ENCODE measurements at regions not wholly inside any gene's neighbourhood (a gene's known extent, or its start where the extent isn't known, plus 50 kb on each side); places are given as distances from the start of the nearest gene placed in this dataset.
A peak's percentile ranks its signal among the peaks of the same experiment; 100 is the strongest.

DNA sequence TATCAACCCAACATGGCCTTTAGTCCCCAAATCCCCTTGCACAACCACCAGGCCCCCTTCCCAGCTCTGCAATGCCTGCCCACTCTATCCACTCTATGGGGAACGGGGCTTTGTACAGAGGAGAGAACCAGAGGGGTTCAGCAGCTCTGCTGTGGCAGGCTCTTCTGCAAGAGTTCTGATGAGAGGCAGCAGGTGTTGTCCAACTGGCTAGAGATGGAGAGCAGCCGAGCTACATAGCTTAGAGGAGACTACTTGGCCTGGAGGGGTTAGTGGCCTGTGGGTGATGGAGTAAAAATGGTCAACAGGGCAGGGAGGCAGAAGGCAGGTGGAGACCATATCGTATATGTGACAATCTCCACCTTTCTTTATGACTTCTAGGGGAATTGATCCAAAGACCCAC lies 103.0 kb downstream of the QPCT start:
- no peaks in the 10 kb centered on the region for H3K27me3 ChIP-seq
- H3K9me3 ChIP-seq, result no peaks in the 10 kb centered on the region
- H3K4me3 ChIP-seq, result no peak overlapping the region
- H3K9ac ChIP-seq (ENCODE audit: low read depth in 2 of 2, low read length in 2 of 2), result no peak overlapping the region
- TF ChIP-seq, protein P1, sequence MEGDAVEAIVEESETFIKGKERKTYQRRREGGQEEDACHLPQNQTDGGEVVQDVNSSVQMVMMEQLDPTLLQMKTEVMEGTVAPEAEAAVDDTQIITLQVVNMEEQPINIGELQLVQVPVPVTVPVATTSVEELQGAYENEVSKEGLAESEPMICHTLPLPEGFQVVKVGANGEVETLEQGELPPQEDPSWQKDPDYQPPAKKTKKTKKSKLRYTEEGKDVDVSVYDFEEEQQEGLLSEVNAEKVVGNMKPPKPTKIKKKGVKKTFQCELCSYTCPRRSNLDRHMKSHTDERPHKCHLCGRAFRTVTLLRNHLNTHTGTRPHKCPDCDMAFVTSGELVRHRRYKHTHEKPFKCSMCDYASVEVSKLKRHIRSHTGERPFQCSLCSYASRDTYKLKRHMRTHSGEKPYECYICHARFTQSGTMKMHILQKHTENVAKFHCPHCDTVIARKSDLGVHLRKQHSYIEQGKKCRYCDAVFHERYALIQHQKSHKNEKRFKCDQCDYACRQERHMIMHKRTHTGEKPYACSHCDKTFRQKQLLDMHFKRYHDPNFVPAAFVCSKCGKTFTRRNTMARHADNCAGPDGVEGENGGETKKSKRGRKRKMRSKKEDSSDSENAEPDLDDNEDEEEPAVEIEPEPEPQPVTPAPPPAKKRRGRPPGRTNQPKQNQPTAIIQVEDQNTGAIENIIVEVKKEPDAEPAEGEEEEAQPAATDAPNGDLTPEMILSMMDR (IDR thresholded peaks at IDR 0.05), result no peak
- no peaks in the 10 kb centered on the region for H3K36me3 ChIP-seq
- H3K27ac ChIP-seq, result no peak overlapping the region
- DNase-seq, result no peak
- H3K4me1 ChIP-seq, result no peaks in the 10 kb centered on the region
- intact Hi-C loops (cut with DNase I), result no loop called here

DNA sequence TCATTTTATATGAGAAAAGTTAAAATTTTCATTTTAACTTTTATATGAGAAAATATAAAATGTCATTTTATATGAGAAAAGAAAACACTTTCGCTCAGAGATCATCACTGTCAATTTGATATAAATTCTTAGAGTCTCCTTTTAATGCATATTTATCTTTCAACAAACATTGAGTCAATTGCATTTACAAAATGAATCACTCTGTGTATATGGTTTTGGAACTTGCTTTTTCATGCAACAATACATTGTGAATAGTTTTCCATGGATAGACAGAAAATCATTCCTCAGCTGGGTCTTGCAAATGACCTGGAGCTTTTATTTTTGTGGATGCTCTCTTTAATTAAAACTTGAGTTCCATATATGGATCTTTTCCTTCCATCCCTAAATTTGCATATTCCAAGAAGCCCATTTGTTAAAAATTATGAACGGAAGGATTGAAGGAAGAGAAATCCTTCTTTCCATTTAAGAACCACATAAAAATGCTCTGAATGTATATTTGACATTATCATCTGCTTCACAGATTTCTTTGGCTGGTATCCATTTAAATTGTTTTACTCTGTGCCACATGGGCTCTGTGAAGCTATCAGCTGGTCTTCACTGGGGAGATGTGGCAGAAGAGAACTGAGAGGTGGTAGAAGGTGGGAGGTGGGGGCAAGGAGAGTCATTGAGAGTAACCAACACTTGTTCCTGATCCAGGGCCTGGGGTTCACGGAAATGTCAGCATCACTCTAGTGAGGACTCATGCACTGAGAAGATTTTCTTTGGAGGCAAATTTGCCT lies 104.1 kb downstream of the QPCT start:
- Histone ChIP-seq H3K9ac (ENCODE audit: low read depth in 2 of 2, low read length in 2 of 2) (no peak overlapping the region), H3K4me3 (no peak overlapping the region)
- intact Hi-C loops (cut with DNase I), result no loop called here

DNA sequence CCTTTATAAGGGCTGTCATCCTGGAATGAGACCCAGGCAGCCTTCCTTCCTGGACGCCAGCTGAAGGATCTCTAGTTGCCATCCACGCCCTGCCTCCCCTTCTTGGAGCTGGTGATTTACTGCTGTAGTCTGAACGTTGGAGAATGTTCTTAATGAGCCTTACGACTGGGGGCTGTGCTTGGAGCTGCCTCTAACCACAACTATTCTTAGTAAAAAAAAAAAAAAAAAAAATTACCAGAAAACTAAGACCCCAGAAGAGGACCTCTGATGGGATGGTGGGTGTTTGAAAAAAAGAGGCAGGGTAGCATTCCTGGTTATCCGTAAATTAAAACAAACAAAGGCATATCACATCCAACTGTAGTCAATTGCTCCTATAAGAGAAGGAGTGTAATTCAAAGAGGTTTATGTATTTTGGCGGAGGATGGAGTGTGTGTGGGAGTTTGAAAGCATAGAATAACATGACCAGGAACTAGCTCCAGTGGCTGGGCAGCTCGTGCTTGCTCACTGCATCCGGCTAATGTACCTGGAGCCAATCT lies 105.4 kb downstream of the QPCT start:
- Histone ChIP-seq H3K27ac (no peak overlapping the region), H3K9ac (ENCODE audit: low read depth in 2 of 2, low read length in 2 of 2) (no peak overlapping the region), H3K36me3 (no peaks in the 10 kb centered on the region), H3K9me3 (no peaks in the 10 kb centered on the region), H3K4me3 (no peak overlapping the region), H3K27me3 (no peaks in the 10 kb centered on the region), H3K4me1 (no peaks in the 10 kb centered on the region)
- TF ChIP-seq, protein P1 (IDR thresholded peaks at IDR 0.05), result no peak
- intact Hi-C loops (cut with DNase I), result no loop called here
- DNase-seq, result peak; percentile 52

More for the DNA sequence above, 104.1 kb downstream of the QPCT start:
- TF ChIP-seq, protein P1 (IDR thresholded peaks at IDR 0.05), result no peak
- Histone ChIP-seq H3K36me3 (no peaks in the 10 kb centered on the region), H3K27me3 (no peaks in the 10 kb centered on the region), H3K9me3 (no peaks in the 10 kb centered on the region), H3K4me1 (no peaks in the 10 kb centered on the region), H3K27ac (no peak overlapping the region)
- no peak for DNase-seq

DNA sequence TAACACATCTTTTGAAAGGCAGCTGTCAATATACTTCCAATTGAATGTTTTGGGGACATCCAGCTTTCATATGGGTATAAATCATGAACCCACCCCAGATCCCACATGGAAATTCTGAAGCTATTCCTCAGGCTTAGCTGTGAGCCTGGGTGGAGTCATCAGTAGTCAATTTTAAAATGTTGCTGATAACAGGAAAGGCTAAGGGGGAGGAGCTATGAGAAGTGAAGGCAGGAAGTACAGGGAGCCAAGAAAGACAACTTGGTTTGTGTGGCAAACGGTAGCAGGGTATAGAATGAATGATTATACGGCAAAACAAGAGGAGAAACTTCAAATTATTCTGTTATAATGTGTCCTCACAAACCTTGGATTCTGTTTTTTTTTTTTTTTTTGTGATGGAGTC lies 108.6 kb downstream of the QPCT start:
- no peak overlapping the region for H3K9ac ChIP-seq (ENCODE audit: low read depth in 2 of 2, low read length in 2 of 2)
- DNase-seq, result no peak
- no peaks in the 10 kb centered on the region for H3K9me3 ChIP-seq
- H3K4me1 ChIP-seq, result no peaks in the 10 kb centered on the region
- intact Hi-C loops (cut with DNase I), result no loop called here
- H3K4me3 ChIP-seq, result no peak overlapping the region
- no peaks in the 10 kb centered on the region for H3K36me3 ChIP-seq
- H3K27ac ChIP-seq, result no peak overlapping the region
- H3K27me3 ChIP-seq, result no peaks in the 10 kb centered on the region
- TF ChIP-seq, protein P1 (IDR thresholded peaks at IDR 0.05), result no peak

DNA sequence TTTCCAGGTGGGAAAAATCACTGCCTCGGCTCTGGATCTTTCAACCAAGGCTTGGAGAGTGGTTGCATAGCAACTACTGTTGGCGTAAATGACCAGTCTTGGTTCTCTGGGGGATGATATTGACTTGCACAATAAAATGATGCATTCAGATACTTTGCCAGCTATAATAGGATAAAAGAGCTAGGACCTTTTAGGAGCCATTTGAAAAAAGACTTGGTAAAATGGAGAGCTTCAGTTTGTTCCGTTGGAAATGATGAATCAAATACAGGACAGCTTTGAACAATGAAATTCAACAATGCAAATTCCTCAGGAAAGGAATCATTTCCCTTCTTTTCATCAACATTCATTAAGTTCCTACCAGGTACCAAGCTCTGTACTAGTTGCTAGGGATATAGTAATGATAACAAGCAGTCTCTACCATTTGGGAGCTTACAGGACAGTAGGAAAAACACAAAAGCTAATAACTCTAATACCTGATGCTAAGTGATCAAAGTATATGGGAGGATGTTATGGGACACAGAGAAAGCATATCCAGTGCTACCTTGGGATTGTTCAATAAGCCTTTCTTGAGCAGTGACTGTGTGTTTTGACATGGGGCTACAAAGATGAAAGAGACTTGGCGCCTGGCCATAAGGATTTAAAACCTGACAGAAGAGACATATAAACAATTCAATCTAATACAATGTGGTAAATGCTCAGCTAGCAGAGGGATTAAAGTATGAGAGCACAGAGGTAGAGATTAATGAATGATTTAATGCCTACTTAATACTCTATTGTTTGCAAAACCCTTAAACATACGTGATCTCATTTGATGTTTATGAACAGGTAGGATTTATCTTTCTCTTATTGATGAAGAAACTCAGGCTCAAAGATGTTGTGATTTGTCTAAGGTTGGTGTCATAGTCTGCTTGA lies 110.7 kb downstream of the QPCT start:
- Histone ChIP-seq H3K36me3 (no peaks in the 10 kb centered on the region), H3K27me3 (no peaks in the 10 kb centered on the region), H3K4me1 (no peaks in the 10 kb centered on the region), H3K9ac (ENCODE audit: low read depth in 2 of 2, low read length in 2 of 2) (no peak overlapping the region), H3K27ac (no peak overlapping the region), H3K9me3 (no peaks in the 10 kb centered on the region), H3K4me3 (no peak overlapping the region)
- TF ChIP-seq, protein P1 (IDR thresholded peaks at IDR 0.05), result no peak
- no peak for DNase-seq
- intact Hi-C loops (cut with DNase I), result no loop called here
